GM19239 (cell line): ENCODE measurements at regions not wholly inside any gene's neighbourhood (a gene's known extent, or its start where the extent isn't known, plus 50 kb on each side); places are given as distances from the start of the nearest gene placed in this dataset.

Experiments used
- DNase-seq: peaks from one replicate; pipeline ENCODE4 v3.0.0; 2011; ENCODE audit warnings: low spot score; ENCODE audit not compliant: insufficient read length
- FAIRE-seq: peaks from 2 replicates; lab custom pipeline; 2011; peaks lifted over from hg19 to GRCh38; lab: Jason Lieb, UNC

- DNase-seq (no peak), FAIRE-seq (no peak)
These were observed 236.0 kb upstream of the DIO3 start for GRCh38 chr14:101325319-101325718.

GRCh38 chr14:101328412-101329028 lies 232.8 kb upstream of the DIO3 start:
- no peak for DNase-seq
- no peak for FAIRE-seq

GRCh38 chr14:101330416-101331140 lies 230.7 kb upstream of the DIO3 start:
- DNase-seq: no peak
- no peak for FAIRE-seq

- DNase-seq (no peak), FAIRE-seq (no peak)
These were observed 230.2 kb upstream of the DIO3 start for GRCh38 chr14:101331141-101331525.

- FAIRE-seq (no peak), DNase-seq (no peak)
These were observed 229.6 kb upstream of the DIO3 start for GRCh38 chr14:101331661-101332169.

- FAIRE-seq: no peak
- DNase-seq: no peak
These were observed 229.0 kb upstream of the DIO3 start for GRCh38 chr14:101332281-101332680.

- no peak for FAIRE-seq
- DNase-seq: no peak
These were observed 227.7 kb upstream of the DIO3 start for GRCh38 chr14:101333335-101334280.

GRCh38 chr14:101334656-101335055 lies 226.6 kb upstream of the DIO3 start:
- no peak for FAIRE-seq

GRCh38 chr14:101335061-101335661 lies 226.1 kb upstream of the DIO3 start:
- no peak for DNase-seq
- FAIRE-seq: no peak

More at GRCh38 chr14:101334656-101335055, 226.6 kb upstream of the DIO3 start:
- no peak for DNase-seq

GRCh38 chr14:101336183-101336582 lies 225.1 kb upstream of the DIO3 start:
- DNase-seq: no peak
- FAIRE-seq: no peak

- DNase-seq (no peak), FAIRE-seq (no peak)
These were observed 224.2 kb upstream of the DIO3 start for GRCh38 chr14:101337053-101337452.

GRCh38 chr14:101340556-101340955 lies 220.7 kb upstream of the DIO3 start:
- DNase-seq (no peak), FAIRE-seq (no peak)

- DNase-seq: no peak
- FAIRE-seq: no peak
These were observed 213.2 kb upstream of the DIO3 start for GRCh38 chr14:101347893-101348777.

GRCh38 chr14:101349108-101349507 lies 212.2 kb upstream of the DIO3 start:
- no peak for DNase-seq
- no peak for FAIRE-seq

GRCh38 chr14:101350021-101350420 lies 211.3 kb upstream of the DIO3 start:
- DNase-seq: no peak
- no peak for FAIRE-seq

- no peak for DNase-seq
- FAIRE-seq: no peak
These were observed 210.6 kb upstream of the DIO3 start for GRCh38 chr14:101350691-101351090.

GRCh38 chr14:101351146-101351545 lies 210.1 kb upstream of the DIO3 start:
- no peak for FAIRE-seq
- no peak for DNase-seq

GRCh38 chr14:101351769-101352168 lies 209.5 kb upstream of the DIO3 start:
- FAIRE-seq (no peak), DNase-seq (no peak)

GRCh38 chr14:101352567-101352966 lies 208.7 kb upstream of the DIO3 start:
- DNase-seq (no peak), FAIRE-seq (no peak)
